ENCODE measurements at regions not wholly inside any gene's neighbourhood (a gene's known extent, or its start where the extent isn't known, plus 50 kb on each side); places are given as distances from the start of the nearest gene placed in this dataset. TPM values are rescaled to one million over a fixed set of nuclear protein-coding genes. Genes with fewer than 3 reads are reported as not detected.
"Not testable (repeated sequence)": the region's sequence is repeated elsewhere in the genome, so short reads cannot be mapped to it uniquely, and the experiment has no call there.

DNA sequence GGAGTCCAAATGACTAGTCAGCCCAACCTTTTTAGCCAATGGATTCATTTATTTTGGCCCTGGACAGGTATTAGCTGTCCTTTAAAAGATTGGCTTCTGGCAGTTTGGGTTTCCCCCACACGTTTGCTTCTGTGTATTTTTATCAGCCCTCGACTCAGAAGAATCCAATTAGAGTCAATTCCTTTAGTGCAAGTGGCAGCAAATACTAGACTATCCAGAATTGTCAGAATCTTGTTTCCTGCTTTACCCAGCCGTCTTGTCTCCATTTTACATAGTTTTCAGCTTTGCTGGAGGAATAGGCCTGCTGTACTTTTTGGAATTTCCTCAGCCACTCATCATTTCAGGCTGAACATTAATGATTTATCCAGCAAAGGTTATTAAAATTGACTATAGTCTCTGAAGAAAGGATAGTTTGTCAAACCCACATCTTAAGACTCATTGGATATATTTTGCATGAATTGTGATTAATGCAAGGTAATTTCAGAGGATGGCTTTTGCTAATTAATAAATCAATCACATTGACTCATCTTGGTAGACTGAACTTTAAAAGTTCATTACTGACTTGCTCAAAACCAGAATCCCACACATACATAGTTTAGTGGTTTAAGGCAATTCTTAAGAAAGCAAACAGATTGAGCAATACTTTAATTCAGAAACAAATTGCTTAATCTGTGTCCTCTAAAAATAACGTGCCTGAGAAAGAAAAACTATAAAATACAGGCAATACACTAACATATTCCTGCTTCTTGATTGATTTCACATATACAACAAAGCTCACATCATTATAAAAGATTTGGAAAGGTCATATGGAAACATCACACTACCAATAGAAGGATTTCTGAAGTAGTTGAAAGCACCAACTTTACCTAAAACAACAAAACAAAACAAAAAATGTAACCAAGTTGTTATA, 62.9 kb upstream of the ZNF217 start:
- FAIRE-seq, result no peak
- DNase-seq (ENCODE audit: low spot score in 2 of 2), result no peak

- DNase-seq (ENCODE audit: low spot score in 2 of 2) (no peak), FAIRE-seq (no peak)
Observed at GRCh38 chr20:53655625-53656292, 62.1 kb upstream of the ZNF217 start.

- DNase-seq (ENCODE audit: low spot score in 2 of 2) (no peak), FAIRE-seq (no peak)
Observed at GRCh38 chr20:53654932-53655624, 61.4 kb upstream of the ZNF217 start.

DNA sequence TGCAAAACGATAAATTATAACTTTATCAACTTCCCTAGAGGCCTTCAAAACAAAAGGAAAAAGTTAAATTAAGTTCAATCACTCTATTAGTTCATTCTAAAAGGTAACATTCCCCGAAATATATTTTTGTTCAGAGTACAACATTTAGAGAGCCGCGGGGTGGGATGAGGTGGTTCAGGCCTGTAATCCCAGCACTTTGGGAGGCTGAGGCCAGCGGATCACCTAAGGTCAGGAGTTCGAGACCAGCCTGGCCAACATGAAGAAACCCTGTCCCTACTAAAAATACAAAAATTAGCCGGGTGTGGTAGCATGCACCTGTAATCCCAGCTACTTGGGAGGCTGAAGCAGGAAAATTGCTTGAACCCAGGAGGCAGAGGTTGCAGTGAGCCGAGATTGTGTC, 60.9 kb upstream of the ZNF217 start:
- DNase-seq (ENCODE audit: low spot score in 2 of 2); FAIRE-seq: not testable (repeated sequence)

GRCh38 chr20:53652859-53653517, 59.3 kb upstream of the ZNF217 start:
- FAIRE-seq (no peak), DNase-seq (ENCODE audit: low spot score in 2 of 2) (no peak)

DNA sequence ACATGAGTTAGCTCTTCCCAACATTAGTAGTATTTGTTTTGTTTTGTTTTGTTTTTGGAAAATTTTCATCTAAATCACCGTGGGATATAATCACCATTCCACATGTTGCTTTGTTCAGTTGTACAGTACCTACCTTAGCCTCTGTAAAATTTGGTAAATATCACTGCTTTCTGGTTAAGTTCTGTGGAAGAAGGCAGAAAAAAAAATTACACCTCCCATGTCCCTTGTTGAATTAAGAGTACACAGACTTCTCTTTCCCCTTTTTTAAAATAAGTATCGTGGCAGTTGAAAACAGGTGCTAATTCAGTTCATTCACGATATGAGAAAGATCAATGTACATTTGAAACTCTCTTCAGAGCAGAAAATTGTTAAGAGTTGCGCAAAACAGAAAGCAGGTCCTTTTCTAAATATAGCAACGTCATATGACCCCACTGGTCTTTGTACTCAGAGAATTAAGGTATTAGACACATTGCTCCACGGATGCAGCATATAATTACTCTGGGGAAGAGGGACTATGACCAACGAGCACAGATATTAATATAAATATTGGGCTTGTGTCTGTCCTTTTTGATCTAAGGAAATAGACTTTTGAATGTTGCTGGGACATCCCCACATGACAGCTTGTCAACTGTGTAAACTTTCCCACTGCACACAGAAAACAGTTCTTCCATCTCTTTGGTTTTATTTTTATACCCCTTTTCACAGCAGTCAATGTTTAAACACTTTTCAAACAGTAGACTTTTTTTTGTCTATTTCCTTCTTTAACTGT, 58.6 kb upstream of the ZNF217 start:
- FAIRE-seq, result no peak
- DNase-seq (ENCODE audit: low spot score in 2 of 2), result no peak

DNA sequence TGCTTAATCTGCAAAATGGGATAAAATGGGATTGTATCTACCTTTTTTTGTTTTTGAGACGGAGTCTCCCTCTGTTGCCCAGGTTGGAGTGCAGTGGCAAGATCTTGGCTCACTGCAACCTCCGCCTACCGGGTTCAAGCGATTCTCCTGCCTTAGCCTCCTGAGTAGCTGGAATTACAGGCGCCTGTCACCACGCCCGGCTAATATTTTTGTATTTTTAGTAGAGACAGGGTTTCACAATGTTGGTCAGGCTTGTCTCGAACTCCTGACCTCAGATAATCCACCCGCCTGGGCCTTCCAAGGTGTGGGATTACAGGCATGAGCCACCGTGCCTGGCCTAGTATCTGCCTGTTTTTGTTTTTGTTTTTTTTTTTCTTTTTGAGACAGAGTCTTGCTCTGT, 55.9 kb upstream of the ZNF217 start:
- not testable (repeated sequence) for FAIRE-seq; DNase-seq (ENCODE audit: low spot score in 2 of 2)

DNA sequence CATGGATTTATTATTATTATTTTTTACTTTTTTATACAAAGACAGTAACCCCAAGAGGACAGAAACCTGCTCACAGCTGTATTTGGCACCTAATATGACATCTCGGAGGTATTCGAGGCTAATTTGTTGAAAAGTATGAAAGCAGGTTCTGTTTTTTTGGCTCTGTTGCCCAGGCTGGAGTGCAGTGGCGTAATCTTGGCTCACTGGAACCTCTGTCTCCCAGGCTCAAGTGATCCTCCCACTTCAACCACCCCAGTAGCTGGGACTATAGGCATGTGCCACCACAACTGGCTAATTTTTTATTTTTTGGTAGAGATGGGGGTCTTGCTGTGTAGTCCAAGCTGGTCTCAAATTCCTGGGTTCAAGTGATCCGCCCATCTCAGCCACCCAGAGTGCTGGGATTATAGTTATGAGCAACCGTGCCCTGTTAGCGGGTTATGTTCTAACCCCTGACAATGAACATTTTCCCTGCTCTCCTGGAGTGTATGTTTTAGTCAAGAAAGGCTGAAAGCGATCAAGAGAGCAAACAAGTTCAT, 53.7 kb upstream of the ZNF217 start:
- DNase-seq (ENCODE audit: low spot score in 2 of 2) (no peak), FAIRE-seq (no peak)

- no peak for FAIRE-seq
- DNase-seq (ENCODE audit: low spot score in 2 of 2), result no peak
Observed at GRCh38 chr20:53646550-53646949, 52.9 kb upstream of the ZNF217 start.

DNA sequence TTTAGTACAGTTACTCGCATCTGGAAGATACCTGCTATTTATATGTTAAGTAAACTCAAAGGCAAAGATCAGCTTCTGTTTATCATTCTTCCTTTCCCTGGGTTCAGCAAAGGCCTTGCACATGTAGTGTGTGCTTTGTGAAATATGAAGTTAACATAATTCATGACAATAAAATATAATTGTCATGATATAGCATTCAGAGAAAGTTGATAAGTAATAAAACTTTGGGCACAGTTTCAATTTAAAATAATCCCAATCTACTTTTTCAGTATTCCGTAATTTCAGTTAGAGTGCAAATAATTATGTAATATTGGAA, 51.9 kb upstream of the ZNF217 start:
- FAIRE-seq (no peak), DNase-seq (ENCODE audit: low spot score in 2 of 2) (no peak)

DNA sequence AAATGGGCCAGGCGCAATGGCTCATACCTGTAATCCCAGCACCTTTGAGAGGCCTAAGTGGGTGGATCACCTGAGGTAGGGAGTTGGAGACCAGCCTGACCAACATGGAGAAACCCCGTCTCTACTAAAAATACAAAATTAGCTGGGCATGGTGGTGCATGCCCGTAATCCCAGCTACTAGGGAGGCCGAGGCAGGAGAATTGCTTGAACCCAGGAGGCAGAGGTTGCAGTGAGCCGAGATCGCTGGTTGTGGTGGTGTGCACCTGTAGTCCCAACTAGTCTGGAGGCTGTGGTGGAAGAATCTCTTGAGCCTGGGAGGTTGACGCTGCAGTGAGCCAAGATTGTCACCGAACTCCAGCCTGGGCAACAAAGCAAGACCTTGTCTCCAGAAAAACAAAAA, 50.5 kb upstream of the ZNF217 start:
- not testable (repeated sequence) for FAIRE-seq; DNase-seq (ENCODE audit: low spot score in 2 of 2)

Small RNA genes lying in the stretch of these regions (small RNA-seq; reads per million reads assigned to genes)
- gene RNU7-14P, result not detected

Measured in frontal cortex (tissue), 4 donors.